Effector CD8-positive, alpha-beta T cell (primary cell): ENCODE measurements at regions not wholly inside any gene's neighbourhood (a gene's known extent, or its start where the extent isn't known, plus 50 kb on each side); places are given as distances from the start of the nearest gene placed in this dataset.

Experiments
- DNase-seq: peaks from one replicate; lab custom pipeline; 2025; lab: John Stamatoyannopoulos, UW

DNA sequence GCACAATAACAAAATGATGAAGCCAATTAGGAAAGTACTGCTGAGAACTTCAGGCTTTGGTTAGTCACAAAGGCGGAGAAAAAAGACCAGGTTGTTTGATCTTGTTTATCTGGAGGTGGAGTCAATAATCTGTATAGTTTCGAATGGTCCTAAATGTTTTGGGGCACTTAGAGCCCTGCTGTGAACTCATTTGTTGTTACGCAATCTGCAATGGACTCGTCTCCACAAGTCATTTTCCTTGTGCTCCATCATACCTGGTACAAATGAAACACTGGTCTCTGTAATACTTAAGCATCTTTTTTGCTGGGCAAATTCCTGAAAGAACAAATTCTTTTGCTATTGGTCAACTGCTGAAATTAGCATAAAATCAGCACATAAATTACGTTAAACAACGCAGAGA is 430.5 kb downstream of the GATA3 start:
- DNase-seq: no peak

DNA sequence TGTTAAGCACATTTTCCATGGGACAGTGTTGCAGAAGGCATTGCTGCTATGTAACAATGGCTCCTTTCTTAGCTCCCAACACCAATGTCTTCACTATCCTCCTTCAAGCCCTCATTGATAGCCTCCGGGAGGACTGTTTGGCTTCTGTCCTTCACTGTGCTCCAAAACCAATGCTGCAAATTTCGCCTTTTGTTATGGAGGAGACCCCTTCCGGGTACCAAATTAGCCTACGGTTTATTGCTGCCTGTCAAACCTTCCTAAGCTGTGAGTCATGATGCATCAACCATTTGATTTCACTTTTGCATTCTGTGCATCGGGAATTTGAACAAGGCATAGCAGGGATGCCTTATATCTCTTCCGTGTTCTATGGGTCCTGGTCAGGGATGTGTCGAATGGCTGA is 432.9 kb downstream of the GATA3 start:
- DNase-seq: no peak

DNA sequence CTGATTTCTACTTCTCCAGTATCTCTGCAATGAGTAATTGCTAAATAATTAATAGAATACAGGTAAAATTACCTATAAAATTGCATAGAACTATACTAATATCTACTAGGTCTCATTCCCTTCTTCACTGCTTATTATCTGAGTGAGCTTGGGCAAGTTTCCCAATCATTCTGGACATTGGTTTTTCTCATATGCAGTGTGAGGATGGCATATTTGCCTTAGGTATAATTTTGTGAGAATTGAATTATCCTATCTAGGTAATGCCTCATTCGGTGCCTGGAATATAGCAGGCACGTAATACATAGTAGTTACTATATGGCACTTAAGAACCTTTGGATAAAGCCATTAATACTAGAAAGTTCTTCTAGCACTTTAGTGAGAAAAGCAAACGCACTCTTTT is 434.7 kb downstream of the GATA3 start:
- no peak for DNase-seq

DNA sequence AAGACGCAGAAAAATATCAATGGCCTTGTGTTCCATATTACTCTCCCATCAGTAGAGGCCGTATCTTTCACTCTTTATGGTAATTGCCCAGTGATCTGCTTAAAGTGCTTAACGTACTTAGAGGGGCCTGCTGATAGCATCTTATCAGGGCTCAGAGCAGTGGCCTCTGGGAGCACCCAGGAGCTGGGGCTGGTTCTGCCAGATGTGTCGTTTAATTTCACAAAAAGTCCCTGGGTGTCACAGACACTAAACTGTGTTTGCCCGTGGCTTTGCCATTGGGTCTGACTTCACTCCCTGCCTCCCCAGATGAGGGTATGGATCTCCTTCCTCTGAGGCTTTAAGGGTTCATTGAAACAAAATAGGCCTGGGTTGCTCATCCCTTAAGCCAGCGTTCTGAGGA is 435.3 kb downstream of the GATA3 start:
- DNase-seq: no peak

DNA sequence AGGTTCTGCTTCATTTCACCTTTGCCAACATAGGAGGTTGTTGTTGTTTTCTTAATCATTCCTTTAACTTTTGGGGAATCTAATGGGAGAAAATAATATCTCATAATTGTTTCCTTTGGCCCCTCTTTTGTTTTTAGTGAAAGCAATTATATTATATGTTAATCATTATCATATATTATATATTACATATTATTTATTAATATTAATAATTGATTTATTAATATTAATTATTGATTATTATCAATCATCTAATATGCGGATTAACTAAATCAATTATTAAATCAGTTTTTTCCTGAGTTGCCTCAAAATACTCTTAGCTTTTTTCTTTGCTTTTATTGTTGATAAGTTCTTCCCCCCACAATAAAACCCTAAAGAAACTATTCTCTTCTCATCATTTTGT is 443.8 kb downstream of the GATA3 start:
- DNase-seq: no peak

DNA sequence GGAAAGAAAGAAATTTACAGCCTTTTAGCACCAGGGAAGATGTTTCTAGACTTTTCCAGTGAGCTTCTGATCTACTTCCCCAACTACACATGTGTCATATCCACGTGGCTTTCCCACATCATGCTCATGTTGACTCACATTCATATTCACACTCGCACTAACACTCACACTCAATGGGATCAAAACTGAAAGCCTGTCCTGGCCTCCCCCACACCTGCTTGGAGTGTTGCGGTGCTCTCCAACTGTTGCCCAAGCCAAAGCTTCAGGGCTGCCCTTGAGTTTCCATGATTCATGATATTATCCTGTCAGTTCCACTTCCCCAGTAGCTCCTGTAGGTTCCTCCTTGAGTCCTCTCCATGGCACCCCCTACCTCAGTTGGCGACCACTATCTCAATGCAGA is 444.4 kb downstream of the GATA3 start:
- no peak for DNase-seq

DNA sequence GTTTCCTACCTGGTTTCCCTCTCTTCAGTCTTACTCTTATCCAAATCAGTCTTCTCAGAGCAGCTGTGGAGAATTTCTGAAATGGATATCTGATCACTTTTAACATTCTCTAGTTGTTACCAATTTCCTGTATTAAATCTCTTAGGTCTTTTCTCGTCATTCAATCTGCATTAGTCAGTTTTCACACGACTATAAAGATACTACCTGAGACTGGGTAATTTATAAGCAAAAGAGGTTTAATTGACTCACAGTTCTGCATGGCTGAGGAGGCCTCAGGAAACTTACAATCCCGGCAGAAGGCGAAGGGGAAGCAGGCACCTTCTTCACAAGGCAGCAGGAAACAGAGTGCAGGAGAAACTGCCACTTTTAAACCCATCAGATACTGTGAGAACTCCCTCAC is 444.8 kb downstream of the GATA3 start:
- no peak for DNase-seq

DNA sequence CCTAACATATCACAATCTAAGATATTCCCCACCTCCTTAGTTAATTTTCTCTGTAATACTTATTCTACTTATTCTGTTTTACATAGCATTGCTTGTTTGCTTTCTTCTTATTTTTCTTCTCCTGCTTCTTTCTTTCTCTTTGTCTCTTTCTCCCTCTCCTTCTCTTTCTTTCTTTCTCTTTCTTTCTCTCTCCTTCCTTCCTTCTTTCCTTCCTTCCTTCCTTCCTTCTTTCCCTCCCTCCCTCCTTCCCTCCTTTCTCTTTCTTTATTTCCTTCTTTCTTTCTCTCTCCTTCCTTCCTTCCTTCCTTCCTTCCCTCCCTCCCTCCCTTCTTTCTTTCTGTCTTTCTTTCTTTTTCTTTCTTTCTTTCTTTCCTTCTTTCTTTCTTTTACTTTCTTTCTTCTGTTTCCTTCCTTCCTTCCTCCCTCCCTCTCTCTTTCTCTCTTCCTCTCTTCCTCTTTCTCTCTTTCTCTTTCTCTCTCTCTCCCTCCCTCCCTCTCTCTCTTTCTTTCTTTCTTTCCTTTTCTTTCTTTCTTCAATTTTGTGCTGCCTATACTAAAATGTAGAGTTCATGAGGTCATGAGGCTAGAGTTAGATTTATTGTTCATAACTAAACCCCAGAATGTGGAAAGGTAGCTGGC is 445.4 kb downstream of the GATA3 start:
- no peak for DNase-seq

DNA sequence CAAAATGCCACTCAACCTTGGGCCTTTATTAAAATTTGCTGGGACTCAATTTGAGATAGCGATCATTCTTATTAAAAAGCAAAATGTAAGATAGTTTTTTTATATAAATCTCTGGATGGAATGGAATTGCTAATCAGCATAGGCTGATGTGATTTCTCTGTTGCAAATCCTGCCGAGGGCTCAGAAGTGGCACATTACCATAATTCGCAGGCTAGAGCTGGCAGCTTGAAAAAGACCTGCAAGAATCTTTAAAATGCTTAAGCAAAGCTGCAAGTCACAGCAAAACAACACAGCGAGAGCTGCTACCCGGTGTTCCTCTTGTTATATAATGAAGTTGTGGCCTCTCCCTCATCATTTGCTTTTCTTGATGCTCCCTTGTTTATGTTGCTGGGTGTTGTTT is 448.1 kb downstream of the GATA3 start:
- DNase-seq: no peak

DNA sequence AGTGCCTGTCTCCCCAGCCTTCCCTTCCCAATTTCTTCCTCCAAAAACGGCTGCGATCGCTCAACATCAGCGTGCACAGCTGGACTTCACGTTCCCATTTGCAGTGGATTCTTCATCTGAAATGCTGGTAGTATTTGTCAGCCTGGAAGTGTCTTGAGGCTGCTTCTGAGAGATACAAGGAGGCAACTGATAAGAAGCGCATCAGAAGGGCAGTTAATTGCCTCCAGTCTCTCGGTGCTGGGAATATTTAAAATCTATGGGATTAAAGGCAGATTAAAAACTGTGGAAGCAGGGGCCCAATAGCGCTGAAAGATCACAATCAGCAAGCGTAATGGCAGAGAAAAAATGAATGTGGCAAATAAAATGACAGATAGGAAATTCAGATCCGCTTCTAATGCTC is 450.0 kb downstream of the GATA3 start:
- DNase-seq: no peak

DNA sequence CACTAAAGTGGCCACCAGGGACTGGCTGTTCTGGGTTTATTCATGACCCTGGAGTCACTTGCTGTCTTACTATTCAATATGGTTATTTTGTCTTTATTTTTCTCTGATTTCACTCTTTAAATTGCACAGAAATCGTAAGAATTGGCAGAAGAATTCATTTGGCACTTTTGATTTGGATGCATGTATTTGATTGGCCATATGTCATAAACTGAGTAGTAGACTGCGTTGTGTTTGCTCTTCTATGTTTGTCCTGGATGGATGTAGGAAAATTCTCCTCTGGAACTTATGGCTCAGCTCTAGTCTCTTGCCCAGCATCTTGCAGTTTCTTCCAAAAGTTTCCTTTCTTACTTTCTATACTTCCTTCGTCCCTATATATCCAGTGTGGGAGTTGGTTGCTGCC is 452.7 kb downstream of the GATA3 start:
- no peak for DNase-seq

DNA sequence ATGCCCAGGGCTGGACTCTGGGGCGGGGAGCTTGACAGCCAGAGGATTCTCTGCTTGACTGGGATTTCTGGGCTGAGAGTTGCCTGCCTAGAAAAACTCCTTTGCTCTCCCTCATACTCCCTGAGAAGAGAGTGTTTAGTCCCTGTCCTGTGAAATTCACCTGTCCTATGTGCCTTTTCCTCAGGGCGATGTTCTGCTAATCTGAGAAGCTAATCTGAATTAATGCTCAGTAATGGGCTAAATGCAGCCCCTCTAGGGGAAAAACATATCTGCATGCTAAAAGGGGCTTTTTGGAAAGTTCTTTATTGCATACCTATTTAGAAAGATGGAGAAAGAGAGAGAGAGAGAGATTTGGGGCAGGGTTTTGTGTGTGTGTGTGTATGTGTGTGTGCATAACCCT is 454.4 kb downstream of the GATA3 start:
- no peak for DNase-seq

DNA sequence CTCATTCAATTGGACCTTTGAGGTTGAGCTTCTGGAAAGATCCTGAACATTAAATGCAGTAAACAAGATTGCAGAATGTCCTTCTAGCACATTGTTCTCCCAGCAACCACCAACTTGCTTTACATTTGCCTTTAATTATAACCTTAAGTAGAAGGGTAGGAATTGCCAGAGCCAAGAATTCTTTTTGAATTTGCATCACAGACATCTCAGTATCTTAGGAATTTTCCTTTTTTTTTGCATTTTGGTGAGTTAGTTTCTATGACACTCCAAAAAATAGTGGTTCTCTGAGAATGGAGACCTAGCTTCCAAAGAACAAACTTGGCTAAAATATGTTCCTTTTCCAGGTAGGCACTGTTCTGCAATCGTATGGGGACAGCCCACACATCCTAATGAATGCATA is 456.0 kb downstream of the GATA3 start:
- DNase-seq: no peak

DNA sequence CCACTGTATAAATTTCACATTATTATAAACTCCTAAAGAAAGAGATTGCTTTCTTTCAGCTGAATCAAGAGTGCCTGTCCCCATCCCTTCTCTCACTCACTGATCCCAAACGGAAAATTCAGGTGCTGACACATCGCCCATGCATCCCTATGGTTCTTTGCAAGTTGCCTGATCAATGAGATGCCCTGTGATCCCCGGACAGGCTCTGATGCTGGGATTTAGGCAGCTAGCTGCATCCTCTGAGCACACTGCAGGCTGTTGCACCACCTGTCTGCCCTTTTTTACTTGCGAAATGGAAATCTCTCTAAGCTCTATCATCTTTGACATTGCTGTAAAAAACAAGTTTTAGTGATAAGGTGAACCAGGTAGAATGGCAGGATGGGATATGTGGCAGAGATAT is 456.5 kb downstream of the GATA3 start:
- no peak for DNase-seq

DNA sequence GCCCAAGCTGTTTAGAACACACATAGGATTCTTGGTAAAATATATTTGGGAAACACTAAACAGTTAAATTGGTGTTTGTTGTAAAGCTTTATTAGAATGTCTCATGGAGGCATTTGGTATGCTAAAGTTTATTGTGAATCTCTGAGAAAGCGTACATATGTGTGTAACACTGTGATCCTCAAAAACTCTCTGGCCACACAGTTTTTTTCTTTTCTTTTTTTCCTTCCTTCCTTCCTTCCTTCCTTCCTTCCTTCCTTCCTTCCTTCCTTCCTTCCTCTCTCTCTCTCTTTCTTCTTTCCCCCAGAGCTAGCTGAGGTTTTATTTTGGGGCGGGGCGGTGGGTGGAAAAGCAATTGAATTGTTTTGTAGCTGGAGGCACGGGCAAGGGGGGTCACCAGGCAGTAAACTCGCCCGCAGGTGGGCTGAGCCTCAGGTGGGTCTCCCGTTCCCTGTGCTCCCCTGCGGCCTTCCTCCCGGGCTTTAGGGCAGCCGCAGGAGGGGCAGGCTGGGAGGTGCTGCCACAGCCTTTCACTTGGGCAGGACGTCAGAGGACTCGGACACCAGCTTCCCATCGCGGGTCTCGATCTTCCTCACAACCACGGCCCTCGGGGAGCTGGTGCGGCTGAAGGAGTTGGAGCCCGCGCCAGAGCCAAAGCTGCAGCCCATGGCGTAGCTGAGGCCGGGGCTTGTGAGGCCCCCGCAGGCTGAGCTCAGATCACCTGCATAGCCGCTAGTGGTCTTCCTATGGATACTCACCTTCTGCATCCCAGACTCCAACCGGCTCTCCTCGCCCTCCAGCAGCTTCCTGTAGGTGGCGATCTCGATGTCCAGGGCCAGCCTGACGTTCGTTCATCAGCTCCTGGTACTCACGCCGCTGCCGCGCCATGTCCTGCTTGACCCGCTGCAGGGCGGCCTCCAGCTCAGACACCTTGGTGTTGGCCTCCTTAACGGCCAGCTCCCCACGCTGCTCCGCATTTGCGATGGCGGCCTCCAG is 459.0 kb downstream of the GATA3 start:
- no peak for DNase-seq

DNA sequence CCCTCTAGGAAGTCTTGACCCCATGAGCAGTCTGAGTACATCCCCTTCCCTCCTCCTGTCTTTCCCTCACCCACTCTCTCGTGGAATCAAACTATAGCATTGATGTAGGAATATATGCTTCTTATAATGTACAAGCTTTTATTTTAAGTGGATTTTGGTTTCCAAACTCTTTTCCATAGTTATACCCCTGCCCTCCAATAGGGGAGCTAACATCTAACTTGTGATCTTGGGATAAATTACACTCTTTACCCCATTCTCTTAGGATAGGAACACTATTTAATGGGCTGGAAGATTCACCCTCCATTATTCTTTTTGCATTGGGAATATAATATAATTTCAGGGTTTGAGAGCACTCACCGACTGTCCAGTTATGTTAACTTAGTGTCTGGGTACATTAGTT is 465.9 kb downstream of the GATA3 start:
- no peak for DNase-seq

DNA sequence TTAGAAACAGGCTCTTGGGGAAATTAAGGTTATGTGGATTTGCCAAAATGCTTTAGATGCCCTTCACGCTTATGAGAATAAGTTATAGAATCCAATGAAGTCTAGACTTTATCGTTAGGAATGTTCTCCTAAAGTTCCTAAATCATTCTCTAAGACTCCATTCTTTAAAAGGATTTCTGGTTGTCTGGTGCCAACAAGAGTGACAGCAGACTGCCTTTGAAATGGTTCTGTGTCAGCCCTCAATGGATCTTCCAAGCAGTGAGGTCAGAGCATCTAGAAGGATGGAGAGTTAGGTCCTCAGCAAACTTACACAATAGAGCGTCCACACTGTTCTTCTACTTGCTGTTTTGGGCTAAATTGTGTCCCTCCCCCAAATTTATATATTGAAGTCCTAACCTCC is 473.3 kb downstream of the GATA3 start:
- no peak for DNase-seq

DNA sequence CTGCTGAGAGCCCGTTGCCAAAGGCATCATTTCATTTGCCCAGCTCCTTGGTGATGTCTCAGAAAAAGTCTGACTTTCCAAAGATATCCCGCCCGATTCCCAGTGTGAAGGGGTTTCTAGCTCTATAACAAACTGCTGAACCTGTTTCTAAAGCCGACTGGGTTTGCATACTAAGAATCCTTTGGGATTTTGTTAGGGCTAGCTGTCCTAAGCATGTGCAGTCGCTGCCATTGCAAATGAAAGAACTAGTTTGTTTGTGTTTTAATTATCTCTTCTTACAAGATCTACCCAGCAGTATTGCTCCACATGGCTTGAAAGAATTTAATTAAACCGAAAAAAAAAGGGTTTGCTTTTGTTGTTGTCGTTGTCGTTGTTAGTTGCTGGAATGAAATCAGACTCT is 476.6 kb downstream of the GATA3 start:
- no peak for DNase-seq

DNA sequence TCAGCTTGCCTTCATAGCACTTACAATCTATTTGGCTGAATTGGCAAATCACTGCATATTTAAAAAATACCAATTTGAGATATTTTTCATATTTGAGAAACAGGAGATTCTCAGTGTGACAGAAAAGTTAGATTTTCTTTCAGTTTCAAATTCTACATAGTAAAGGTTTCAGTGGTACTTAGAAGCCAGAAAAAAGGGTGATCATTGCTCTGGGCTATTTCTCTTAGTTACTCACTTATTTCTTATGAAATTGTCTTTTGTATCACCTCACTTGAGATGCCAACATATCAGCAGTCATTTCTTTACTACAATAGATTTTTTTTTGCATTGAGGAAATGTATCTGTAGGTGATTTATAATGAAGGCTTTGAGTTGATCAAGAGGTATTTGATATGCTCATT is 478.2 kb downstream of the GATA3 start:
- no peak for DNase-seq

DNA sequence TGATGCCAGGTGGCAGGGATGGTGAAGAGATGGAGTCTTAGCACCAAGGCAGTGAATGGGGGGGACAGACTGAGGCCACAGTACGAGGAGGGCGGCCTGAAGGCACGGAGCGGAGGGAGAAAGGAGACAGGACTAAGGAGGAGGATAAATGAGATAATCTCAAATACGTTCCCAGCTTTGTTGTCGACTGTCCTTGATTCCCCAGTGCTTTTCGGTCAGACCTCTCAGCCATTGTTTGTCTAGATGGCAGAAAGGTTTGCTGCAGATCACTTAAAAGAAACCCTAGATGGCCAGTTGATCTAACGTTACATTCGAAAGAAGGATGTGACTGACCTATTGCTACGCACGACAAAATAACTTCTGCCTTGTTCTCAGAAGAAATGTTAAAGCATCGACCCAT is 479.0 kb downstream of the GATA3 start:
- DNase-seq: no peak

DNA sequence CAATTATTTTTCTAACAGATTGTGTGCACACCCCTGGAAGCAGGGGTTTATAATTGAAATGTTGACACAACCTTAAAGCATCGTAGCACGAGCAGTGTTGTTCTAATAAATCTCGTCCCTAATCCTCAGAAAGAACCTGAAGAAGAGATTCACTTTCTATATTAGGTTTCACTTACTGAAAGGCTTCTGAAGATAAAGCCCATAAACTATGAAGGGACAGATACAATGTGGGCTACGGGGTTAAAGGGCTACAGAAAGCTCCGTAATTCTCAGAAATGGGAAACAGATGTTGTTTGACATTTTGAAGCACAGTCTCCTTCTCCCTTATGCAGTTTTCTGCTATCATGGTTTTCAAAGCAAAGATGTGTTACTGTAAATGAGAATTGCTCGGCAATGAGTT is 479.6 kb downstream of the GATA3 start:
- DNase-seq: no peak

DNA sequence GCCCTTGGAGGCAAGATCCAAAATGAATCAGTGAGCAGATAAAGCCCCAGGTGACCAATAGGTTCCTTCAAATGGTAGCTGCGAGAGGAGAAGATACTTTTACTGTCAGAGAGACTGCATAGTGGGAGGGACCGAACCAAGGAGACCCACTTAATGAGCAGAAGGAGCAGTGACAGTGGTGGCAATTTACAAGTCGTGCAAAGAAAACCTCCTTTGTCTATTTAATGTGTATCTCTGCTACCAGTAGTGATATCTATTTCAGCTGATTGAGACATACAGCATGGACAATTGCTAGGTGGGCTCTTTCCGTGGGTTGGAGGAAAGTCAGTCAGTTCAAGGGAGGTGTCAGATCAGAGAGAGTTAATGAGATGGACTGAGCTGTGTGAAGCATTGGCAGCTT is 480.4 kb downstream of the GATA3 start:
- no peak for DNase-seq

DNA sequence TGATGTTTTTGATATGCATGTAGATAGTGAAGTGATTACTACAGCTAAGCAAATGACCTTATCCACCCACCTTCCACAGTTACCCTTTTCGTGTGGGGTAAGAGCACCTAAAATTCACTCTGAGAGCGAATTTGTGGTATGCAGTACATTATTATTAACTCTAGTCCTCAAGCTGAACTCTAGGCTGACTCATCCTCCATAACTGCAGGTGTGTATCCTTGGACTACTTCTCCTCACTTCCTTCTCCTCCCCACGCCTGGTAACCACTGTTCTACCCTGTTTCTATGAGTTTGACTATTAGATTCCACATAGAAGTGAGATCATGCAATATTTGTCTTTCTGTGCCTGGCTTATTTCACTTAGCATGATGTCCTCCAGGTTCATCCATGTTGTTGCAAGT is 484.6 kb downstream of the GATA3 start:
- no peak for DNase-seq
